Left renal cortex interstitium (tissue), 4 donors: ENCODE measurements at regions not wholly inside any gene's neighbourhood (a gene's known extent, or its start where the extent isn't known, plus 50 kb on each side); places are given as distances from the start of the nearest gene placed in this dataset.
"Not testable (repeated sequence)": the region's sequence is repeated elsewhere in the genome, so short reads cannot be mapped to it uniquely, and the experiment has no call there.

Source experiments
- DNase-seq, 4 donors: peaks; one replicate each; pipeline ENCODE4 v3.0.0-alpha.2; 2013; ENCODE audit warnings: low read depth in 4 of 4, low spot score in 2 of 4, missing footprints in 1 of 4

GRCh38 chr18:78508228-78508824 is 471.3 kb upstream of the SALL3 start:
- not testable (repeated sequence) for DNase-seq

GRCh38 chr18:78510091-78510490 is 469.5 kb upstream of the SALL3 start:
- no peak for DNase-seq

- DNase-seq, result no peak
These were observed 469.0 kb upstream of the SALL3 start for GRCh38 chr18:78510636-78511035.

GRCh38 chr18:78511666-78512601 is 467.7 kb upstream of the SALL3 start:
- no peak for DNase-seq

GRCh38 chr18:78514910-78515670 is 464.5 kb upstream of the SALL3 start:
- no peak for DNase-seq

- no peak for DNase-seq
These were observed 462.3 kb upstream of the SALL3 start for GRCh38 chr18:78517328-78517727.

GRCh38 chr18:78517973-78518372 is 461.6 kb upstream of the SALL3 start:
- no peak for DNase-seq

- no peak for DNase-seq
These were observed 460.8 kb upstream of the SALL3 start for GRCh38 chr18:78518805-78519204.

- DNase-seq, result no peak
These were observed 460.1 kb upstream of the SALL3 start for GRCh38 chr18:78519394-78520062.

GRCh38 chr18:78521136-78521535 is 458.5 kb upstream of the SALL3 start:
- no peak for DNase-seq

GRCh38 chr18:78521744-78522143 is 457.9 kb upstream of the SALL3 start:
- DNase-seq, result no peak

- DNase-seq, result no peak
These were observed 457.1 kb upstream of the SALL3 start for GRCh38 chr18:78522507-78522906.

GRCh38 chr18:78523850-78524249 is 455.8 kb upstream of the SALL3 start:
- no peak for DNase-seq

- DNase-seq, result no peak
These were observed 454.1 kb upstream of the SALL3 start for GRCh38 chr18:78525366-78526111.

- no peak for DNase-seq
These were observed 453.3 kb upstream of the SALL3 start for GRCh38 chr18:78526275-78526674.

GRCh38 chr18:78526923-78527711 is 452.5 kb upstream of the SALL3 start:
- DNase-seq, result no peak

- DNase-seq, result no peak
These were observed 451.6 kb upstream of the SALL3 start for GRCh38 chr18:78527984-78528383.

- no peak for DNase-seq
These were observed 451.0 kb upstream of the SALL3 start for GRCh38 chr18:78528411-78529258.
